Colon (tissue), 2 donors: ENCODE measurements at regions not wholly inside any gene's neighbourhood (a gene's known extent, or its start where the extent isn't known, plus 50 kb on each side); places are given as distances from the start of the nearest gene placed in this dataset.
"Not testable (repeated sequence)": the region's sequence is repeated elsewhere in the genome, so short reads cannot be mapped to it uniquely, and the experiment has no call there.

Source experiments
- FAIRE-seq: peaks from 2 replicates; lab custom pipeline; 2012; peaks lifted over from hg19 to GRCh38; lab: Jason Lieb, UNC
- donor health status: control.
- donor health status: control.

DNA sequence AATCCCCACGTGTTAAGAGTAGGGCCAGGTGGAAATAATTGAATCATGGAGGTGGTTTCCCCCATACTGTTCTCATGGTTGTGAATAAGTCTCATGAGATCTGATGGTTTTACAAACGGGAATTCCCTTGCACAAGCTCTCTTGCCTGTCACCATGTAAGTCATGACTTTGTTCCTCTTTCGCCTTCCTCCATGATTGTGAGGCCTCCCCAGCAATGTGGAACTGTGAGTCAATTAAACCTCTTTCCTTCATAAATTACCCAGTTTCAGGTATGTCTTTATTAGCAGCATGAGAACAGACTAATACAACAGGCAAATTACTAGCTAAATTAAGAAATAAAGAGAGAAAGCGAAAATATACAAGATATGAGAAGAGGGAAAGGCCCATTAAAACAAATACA is 1822.6 kb upstream of the PIK3C3 start:
- not testable (repeated sequence) for FAIRE-seq

DNA sequence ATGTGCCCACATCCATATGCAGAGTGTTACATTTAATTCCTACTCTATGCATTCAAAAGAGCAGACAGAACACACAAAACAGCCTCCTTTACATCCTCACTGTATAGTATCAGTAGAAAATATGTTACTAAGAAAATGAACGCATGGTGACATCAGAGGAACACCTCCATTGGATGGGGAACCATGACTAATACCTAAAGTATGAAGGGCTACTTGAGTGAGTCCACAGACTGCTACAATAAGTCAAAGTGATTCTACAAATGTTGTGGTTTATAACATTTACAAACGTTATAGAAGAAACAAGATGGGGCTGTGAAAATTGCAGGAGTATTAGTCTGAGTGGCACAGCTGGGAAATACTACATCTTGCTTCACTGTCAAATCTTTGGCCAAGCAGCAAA is 1830.9 kb upstream of the PIK3C3 start:
- FAIRE-seq, result no peak

DNA sequence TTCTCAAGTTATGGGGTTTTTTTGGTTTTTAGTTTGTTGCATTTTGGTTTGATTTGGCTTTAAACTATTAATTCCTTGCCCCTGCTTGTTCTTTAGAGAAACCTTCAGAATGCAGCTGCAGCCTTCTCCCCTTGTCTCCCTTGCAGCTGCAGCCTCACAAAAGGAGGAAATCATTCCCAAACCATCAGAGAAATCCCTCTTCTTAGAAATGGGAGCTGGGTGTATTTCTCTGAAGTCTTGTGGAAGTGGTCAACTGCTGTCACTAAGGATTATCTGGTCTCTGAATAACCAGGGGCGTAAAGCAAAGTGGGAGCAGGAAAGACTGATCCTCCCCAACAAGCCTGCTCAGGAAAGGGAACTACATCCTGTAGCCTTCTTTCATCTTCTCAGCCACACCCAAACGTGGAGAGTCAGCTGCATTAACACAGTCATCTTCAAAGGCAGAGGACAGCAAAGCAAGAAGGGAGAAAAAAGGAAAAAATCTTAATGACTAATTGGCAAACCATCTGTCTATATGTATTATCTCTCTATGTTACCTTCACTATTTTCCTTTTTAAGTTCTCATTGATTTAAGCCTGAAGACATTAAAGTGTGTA is 1834.1 kb upstream of the PIK3C3 start:
- no peak for FAIRE-seq

DNA sequence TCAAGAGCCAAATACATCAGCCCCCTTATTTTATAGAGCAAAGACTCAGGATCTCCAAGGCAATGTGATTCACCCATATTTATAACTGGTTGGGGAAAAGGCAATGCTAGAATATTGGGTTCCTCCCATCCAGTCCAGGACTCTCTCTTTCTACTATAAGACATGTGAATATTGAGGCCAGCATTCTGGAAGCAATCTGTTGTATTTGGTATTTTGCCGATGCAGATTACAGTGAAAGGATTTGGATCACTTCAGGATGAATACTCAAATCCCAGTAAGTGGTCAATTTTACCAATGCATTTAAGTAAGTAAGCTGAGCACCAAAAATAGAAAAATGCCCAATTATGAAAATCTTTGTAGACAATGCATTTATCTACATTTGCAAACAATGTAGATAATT is 1834.7 kb upstream of the PIK3C3 start:
- no peak for FAIRE-seq

DNA sequence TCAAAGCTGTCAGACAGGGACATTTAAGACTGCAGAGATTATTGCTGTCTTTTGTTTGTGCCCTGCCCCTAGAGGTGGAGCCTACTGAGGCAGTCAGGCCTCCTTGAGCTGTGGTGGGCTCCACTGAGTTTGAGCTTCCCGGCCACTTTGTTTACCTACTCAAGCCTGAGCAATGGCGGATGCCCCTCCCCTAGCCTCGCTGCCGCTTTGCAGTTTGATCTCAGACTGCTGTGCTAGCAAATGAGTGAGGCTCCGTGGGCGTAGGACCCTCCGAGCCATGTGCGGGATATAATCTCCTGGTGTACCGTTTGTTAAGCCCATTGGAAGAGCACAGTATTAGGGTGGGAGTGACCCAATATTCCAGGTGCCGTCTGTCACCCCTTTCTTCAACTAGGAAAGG is 1835.5 kb upstream of the PIK3C3 start:
- FAIRE-seq, result not testable (repeated sequence)

GRCh38 chr18:40110455-40110854 is 1844.6 kb upstream of the PIK3C3 start:
- no peak for FAIRE-seq

DNA sequence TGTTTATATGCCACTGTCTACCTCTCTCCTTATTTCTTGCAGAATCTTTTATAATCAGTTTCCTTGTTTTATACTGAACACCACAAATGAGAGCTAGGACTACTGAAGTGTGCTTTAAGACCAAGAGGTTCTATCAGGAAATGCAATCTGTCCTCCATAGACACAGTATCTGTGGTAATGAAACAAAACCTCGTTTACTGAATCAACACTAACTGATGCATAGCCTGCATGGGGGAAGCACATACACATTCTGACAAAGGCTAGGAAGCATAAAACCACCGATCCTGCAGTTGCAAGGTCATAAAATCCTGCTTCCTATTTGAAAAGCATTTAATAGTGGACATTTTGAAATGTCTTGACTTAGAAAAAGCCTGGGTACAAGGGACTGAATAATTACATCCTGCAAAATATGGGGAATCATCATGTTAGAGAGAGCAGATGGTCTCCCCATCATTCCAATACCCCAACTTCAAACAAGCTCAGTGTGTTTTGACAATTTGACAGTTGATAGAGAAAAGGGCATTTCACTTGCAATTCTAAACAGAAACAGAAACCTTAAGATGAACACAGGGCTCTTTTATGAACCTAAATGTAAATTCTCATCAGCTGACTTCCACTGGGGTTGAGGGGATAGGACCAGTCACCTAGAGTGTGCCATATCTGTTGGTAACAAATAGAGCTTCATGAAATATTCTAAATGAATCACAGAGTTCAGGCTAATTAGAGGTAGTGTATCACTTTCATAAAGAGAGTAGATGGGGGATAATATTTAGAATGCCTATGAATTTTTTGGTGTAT is 1845.6 kb upstream of the PIK3C3 start:
- FAIRE-seq, result no peak

- no peak for FAIRE-seq
Measured at GRCh38 chr18:40108596-40108995, 1846.4 kb upstream of the PIK3C3 start.

GRCh38 chr18:40102903-40103302 is 1852.1 kb upstream of the PIK3C3 start:
- no peak for FAIRE-seq

- no peak for FAIRE-seq
Measured at GRCh38 chr18:40099641-40100040, 1855.4 kb upstream of the PIK3C3 start.

DNA sequence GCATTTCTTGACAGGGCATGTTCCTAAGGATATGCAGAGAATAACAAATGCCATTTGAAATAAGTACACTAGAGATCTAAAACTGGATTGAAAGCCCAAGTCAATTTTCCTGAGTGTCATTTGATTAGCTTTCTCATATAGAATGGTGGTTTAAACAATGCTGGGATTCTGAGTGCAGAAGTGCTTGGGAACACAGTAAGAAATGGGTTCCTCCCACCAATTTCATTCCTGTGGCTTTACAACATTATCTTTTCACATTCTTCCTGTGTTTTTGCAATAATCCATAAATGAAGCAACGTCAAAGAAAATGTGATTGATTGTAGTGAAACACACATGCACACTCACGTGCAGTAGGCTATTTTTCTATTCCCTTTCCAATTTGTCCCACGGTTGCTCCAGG is 1858.4 kb upstream of the PIK3C3 start:
- FAIRE-seq, result no peak

GRCh38 chr18:40094441-40094840 is 1860.6 kb upstream of the PIK3C3 start:
- no peak for FAIRE-seq

GRCh38 chr18:40088130-40088529 is 1866.9 kb upstream of the PIK3C3 start:
- FAIRE-seq, result no peak

DNA sequence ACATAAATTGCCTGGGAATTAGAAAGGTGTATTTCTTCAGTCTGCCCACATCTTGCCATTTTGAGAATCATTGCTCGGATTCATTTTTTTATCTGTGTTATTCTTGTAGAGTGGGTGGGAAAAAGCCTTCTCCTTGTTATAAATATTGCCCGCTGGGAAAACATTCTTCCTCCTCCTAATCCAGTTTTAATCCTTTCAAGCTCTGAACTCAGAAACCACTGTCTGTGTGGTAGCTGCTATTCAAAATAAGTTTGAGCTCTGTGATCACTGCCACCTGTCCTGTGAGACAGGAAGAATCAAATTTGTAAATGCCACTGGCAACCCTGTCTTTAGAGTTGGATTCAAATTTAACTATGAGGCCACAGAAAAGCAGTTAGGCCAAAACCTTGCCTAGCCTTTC is 1875.2 kb upstream of the PIK3C3 start:
- no peak for FAIRE-seq

DNA sequence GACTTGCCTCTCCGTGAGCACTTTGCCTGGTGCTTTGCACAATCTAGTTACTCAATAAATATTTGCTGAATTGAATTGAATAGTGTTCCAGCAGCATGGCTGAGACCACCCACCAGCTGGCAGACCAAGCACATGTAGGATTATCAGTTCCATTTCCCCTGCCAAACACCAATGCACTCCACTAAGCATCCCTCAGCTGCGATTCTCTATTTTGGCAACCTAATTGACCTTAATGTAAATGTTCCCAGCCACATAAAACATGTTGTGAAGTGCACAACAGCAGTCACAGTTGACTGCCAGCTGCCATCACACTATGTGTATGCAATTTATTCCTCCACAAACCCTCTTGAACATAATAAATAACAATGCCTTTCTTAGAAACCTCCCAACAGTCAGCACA is 1879.4 kb upstream of the PIK3C3 start:
- FAIRE-seq, result no peak

GRCh38 chr18:40072761-40073160 is 1882.3 kb upstream of the PIK3C3 start:
- no peak for FAIRE-seq

DNA sequence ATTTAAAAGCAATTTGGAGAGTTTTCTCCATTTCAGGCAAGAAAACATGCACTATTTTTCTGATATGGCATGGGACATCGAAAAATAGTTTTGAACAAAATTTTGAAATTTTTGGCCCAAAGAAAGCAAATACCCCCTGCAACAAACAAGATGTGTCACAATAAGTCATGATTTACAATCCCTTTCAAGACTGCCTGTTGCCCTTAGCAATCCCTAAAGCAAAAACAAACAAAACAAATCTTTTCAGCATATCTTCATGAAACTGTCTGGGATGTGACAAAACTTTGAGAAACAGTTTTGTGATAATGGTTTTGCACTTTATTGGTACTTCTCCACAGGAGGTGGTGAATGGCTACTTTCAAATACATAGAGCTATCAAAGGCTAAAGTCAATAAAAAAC is 1888.7 kb upstream of the PIK3C3 start:
- FAIRE-seq, result no peak

DNA sequence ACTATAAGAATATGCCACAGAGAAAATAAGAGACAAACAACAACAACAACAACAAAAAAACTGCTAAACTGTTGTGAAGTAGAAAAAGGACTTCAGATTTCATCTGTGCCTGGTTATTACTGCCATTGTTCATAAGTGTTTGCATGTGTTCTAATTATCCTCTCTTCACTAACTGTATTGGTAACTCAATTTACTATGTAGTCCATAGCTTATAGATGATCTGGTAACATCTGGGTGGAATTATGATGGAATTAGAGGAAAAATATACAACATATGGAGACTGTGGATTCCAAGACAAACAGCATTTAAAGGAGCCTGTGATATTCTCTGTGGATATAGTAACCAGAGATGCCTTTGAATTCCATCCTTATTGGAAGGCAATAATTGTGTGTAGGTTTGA is 1891.5 kb upstream of the PIK3C3 start:
- FAIRE-seq, result no peak

- no peak for FAIRE-seq
Measured at GRCh38 chr18:40061086-40061485, 1893.9 kb upstream of the PIK3C3 start.

GRCh38 chr18:40060562-40060961 is 1894.5 kb upstream of the PIK3C3 start:
- FAIRE-seq, result no peak

- no peak for FAIRE-seq
Measured at GRCh38 chr18:40058811-40059570, 1896.0 kb upstream of the PIK3C3 start.

- no peak for FAIRE-seq
Measured at GRCh38 chr18:40056079-40056692, 1898.8 kb upstream of the PIK3C3 start.

DNA sequence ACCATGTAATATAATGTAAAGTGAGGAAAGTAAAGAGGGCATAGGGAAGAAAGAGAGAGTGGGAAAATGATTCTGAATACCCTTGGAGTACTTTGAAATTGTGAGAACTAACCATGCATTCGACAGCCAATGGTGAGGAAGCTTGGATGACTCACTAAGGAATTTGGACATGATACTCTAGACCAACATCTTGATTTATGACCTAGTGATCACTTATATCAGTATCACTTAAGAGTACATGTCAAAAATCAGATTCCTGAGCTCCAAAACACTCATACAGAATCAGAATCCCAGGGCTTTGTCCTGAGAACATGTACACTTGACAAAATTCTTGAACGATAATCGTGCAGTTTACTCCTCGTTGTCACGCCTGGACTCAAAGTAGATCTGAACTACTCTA is 1899.8 kb upstream of the PIK3C3 start:
- FAIRE-seq, result no peak
